GM23338 (cell line): ENCODE measurements at regions not wholly inside any gene's neighbourhood (a gene's known extent, or its start where the extent isn't known, plus 50 kb on each side); places are given as distances from the start of the nearest gene placed in this dataset.

Experiments
- ATAC-seq: fragments of 200-7000 bp; cut with Tn5 transposase; 3 replicates; pipeline ENCODE4 v1.9.1; 2020
- DNase-seq: peaks from one replicate; pipeline ENCODE4 v3.0.0-alpha.2; 2015; ENCODE audit warnings: low spot score
- H2AFZ ChIP-seq: fragments of 200-600 bp; sonication (generic); 2 replicates; pipeline ENCODE4 v1.8.0; 2016; ENCODE audit warnings: antibody characterized with exemption, mild to moderate bottlenecking, moderate library complexity
- H3F3A ChIP-seq: fragments of 200-600 bp; sonication (generic); replicated peaks from 2 replicates; pipeline ENCODE4 v1.8.0; 2017; ENCODE audit warnings: antibody characterized with exemption, mixed run types, low read depth
- H3K27ac ChIP-seq: fragments of 200-600 bp; sonication (generic); 2 replicates; pipeline ENCODE4 v1.6.1; 2016; ENCODE audit warnings: low read depth
- H3K27me3 ChIP-seq: fragments of 200-600 bp; sonication (generic); 2 replicates; pipeline ENCODE4 v1.8.0; 2016; ENCODE audit warnings: mild to moderate bottlenecking, mixed run types, moderate library complexity; ENCODE audit not compliant: insufficient read depth
- H3K36me3 ChIP-seq: fragments of 200-600 bp; sonication (generic); 2 replicates; pipeline ENCODE4 v1.8.0; 2016; ENCODE audit warnings: mild to moderate bottlenecking; ENCODE audit not compliant: insufficient read depth
- H3K4me1 ChIP-seq: fragments of 200-600 bp; sonication (generic); 2 replicates; pipeline ENCODE4 v1.8.0; 2016; ENCODE audit warnings: mild to moderate bottlenecking, moderate library complexity; ENCODE audit not compliant: insufficient read depth
- H3K4me2 ChIP-seq: fragments of 200-600 bp; sonication (generic); 2 replicates; pipeline ENCODE4 v1.7.1; 2017; ENCODE audit warnings: mixed run types
- H3K4me3 ChIP-seq: fragments of 200-600 bp; sonication (generic); 2 replicates; pipeline ENCODE4 v1.6.1; 2016; ENCODE audit warnings: mixed run types
- H3K79me2 ChIP-seq: fragments of 200-600 bp; sonication (generic); replicated peaks from 2 replicates; pipeline ENCODE4 v1.8.0; 2017; ENCODE audit warnings: mild to moderate bottlenecking; ENCODE audit not compliant: insufficient read depth
- H3K9me2 ChIP-seq: fragments of 200-600 bp; sonication (generic); 2 replicates; pipeline ENCODE4 v1.8.0; 2017; ENCODE audit not compliant: insufficient read depth
- H4K20me1 ChIP-seq: fragments of 200-600 bp; sonication (generic); replicated peaks from 2 replicates; pipeline ENCODE4 v1.8.0; 2017; ENCODE audit warnings: mild to moderate bottlenecking; ENCODE audit not compliant: insufficient read depth
- H3K27ac Mint-ChIP-seq: 2 replicates; pipeline ENCODE4 v1.8.0; 2020; ENCODE audit warnings: inconsistent platforms, mild to moderate bottlenecking, moderate library complexity, mixed read lengths
- H3K27me3 Mint-ChIP-seq: 3 replicates; pipeline ENCODE4 v1.8.0; 2022; ENCODE audit warnings: low read depth, mild to moderate bottlenecking, moderate library complexity, mixed read lengths, inconsistent platforms; ENCODE audit not compliant: insufficient read depth, poor library complexity
- H3K36me3 Mint-ChIP-seq: 3 replicates; pipeline ENCODE4 v1.8.0; 2021; ENCODE audit warnings: low read depth, mild to moderate bottlenecking, inconsistent platforms, moderate library complexity, mixed read lengths
- H3K4me1 Mint-ChIP-seq: 3 replicates; pipeline ENCODE4 v1.8.0; 2020; ENCODE audit warnings: mild to moderate bottlenecking, inconsistent platforms, mixed read lengths
- H3K4me3 Mint-ChIP-seq: 3 replicates; pipeline ENCODE4 v1.8.0; 2021; ENCODE audit warnings: moderate library complexity, mild to moderate bottlenecking, inconsistent platforms, mixed read lengths
- H3K9me3 Mint-ChIP-seq: 3 replicates; pipeline ENCODE4 v1.8.0; 2020; ENCODE audit warnings: moderate library complexity, mild to moderate bottlenecking, inconsistent platforms, mixed read lengths
- CREB1 ChIP-seq: fragments of 250-450 bp; sonication (Bioruptor Pico); IDR thresholded peaks from 2 replicates; pipeline ENCODE4 v1.5.0; 2020; ENCODE audit warnings: low read depth, mild to moderate bottlenecking, moderate library complexity
- CTCF ChIP-seq, 2 experiments: fragments of 200-600 bp in 1 of 2; sonication (generic) in 1 of 2; conservative IDR thresholded peaks; 2 replicates each; pipeline versions ENCODE4 v1.5.1 to v1.6.1; 2016 to 2017; ENCODE audit warnings: antibody characterized with exemption in 2 of 2, low read depth in 2 of 2, mild to moderate bottlenecking in 2 of 2, moderate library complexity in 1 of 2
- ETS1 ChIP-seq: IDR thresholded peaks from 2 replicates; pipeline ENCODE4 v1.6.1; 2016; ENCODE audit warnings: antibody characterized with exemption
- EZH2 ChIP-seq: fragments of 200-600 bp; sonication (generic); IDR thresholded peaks from one replicate; pipeline ENCODE4 v1.8.0; 2017; ENCODE audit warnings: antibody characterized with exemption, mild to moderate bottlenecking, low read depth; ENCODE audit not compliant: unreplicated experiment
- EZH2phosphoT487 ChIP-seq: fragments of 200-600 bp; sonication (generic); IDR thresholded peaks from one replicate; pipeline ENCODE4 v1.8.1; 2018; ENCODE audit warnings: antibody characterized with exemption; ENCODE audit not compliant: unreplicated experiment
- JUNB ChIP-seq: IDR thresholded peaks from one replicate; pipeline ENCODE4 v1.6.1; 2016; ENCODE audit warnings: antibody characterized with exemption; ENCODE audit not compliant: unreplicated experiment
- NANOG ChIP-seq: IDR thresholded peaks from 2 replicates; pipeline ENCODE4 v1.6.1; 2016; ENCODE audit warnings: antibody characterized with exemption, borderline replicate concordance
- POLR2AphosphoS5 ChIP-seq: IDR thresholded peaks from 2 replicates; pipeline ENCODE4 v1.6.1; 2016; ENCODE audit warnings: antibody characterized with exemption, low read depth
- STAT1 ChIP-seq: IDR thresholded peaks from one replicate; pipeline ENCODE4 v1.6.1; 2016; ENCODE audit warnings: antibody characterized with exemption; ENCODE audit not compliant: unreplicated experiment
- ZNF114 ChIP-seq: fragments of 250-450 bp; sonication (Bioruptor Pico); IDR thresholded peaks from 2 replicates; pipeline ENCODE4 v1.5.0; 2020; ENCODE audit warnings: mild to moderate bottlenecking, moderate library complexity
- ZNF331 ChIP-seq: fragments of 250-450 bp; sonication (Bioruptor Pico); IDR thresholded peaks from 2 replicates; pipeline ENCODE4 v1.5.0; 2020; ENCODE audit warnings: low read depth, mild to moderate bottlenecking, moderate library complexity
- TF ChIP-seq, protein P1 (sequence below): fragments of 250-450 bp; sonication (Bioruptor Pico); IDR thresholded peaks from 2 replicates; pipeline ENCODE4 v1.5.0; 2020; ENCODE audit warnings: mild to moderate bottlenecking, moderate library complexity

DNA sequence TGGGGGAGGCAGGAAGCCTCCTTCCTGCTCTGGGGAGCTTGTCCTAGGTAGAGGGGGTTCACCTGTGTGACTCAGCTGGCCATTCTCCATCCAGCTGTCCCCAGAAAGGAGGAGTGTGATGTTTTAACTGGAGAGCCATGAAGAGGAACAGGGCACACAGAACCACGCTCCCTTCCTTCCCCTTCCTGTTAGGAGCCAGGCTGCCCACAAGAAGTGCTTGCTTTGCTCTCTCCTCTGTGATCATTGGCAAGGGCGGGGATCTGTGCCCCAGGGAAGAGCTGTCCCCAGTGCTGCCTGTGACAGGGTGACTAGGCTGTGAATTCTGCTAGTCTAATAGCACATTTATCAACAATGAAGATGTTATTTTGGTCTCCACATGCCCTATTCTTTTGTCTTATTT lies 169.6 kb upstream of the GATB start:
- Histone ChIP-seq H3K27ac (no peak overlapping the region), H3K27me3 (no peaks in the 10 kb centered on the region), H3K4me1 (no peaks in the 10 kb centered on the region), H3K36me3 (no peaks in the 10 kb centered on the region), H2AFZ (peak overlapping the region; percentile 59; the same call in 1 of the 2 replicates), H3K4me3 (no peak overlapping the region), H3K4me2 (no peak overlapping the region), H4K20me1 (no peaks in the 10 kb centered on the region), H3K9me2 (0 out of 2 replicates have a peak, but pooled peaks cover 9% of the 10 kb centered on the region), H3K79me2 (no peaks in the 10 kb centered on the region), H3F3A (no peaks in the 10 kb centered on the region)
- H3K27ac Mint-ChIP-seq = no peak overlapping the region
- H3K4me3 Mint-ChIP-seq = no peak overlapping the region
- no peaks in the 10 kb centered on the region for H3K27me3 Mint-ChIP-seq
- DNase-seq = no peak
- no peaks in the 10 kb centered on the region for H3K36me3 Mint-ChIP-seq
- TF ChIP-seq CREB1 (CRISPR knock-in tag) (no peak), ZNF331 (CRISPR knock-in tag) (no peak), EZH2phosphoT487 (no peak), CTCF (conservative IDR thresholded peaks at IDR 0.05; ENCODE audit: low read depth in 2 of 2) (no peak), JUNB (no peak), NANOG (no peak), STAT1 (no peak), ETS1 (no peak), POLR2AphosphoS5 (no peak), EZH2 (no peak), ZNF114 (no peak)
- TF ChIP-seq, protein P1, sequence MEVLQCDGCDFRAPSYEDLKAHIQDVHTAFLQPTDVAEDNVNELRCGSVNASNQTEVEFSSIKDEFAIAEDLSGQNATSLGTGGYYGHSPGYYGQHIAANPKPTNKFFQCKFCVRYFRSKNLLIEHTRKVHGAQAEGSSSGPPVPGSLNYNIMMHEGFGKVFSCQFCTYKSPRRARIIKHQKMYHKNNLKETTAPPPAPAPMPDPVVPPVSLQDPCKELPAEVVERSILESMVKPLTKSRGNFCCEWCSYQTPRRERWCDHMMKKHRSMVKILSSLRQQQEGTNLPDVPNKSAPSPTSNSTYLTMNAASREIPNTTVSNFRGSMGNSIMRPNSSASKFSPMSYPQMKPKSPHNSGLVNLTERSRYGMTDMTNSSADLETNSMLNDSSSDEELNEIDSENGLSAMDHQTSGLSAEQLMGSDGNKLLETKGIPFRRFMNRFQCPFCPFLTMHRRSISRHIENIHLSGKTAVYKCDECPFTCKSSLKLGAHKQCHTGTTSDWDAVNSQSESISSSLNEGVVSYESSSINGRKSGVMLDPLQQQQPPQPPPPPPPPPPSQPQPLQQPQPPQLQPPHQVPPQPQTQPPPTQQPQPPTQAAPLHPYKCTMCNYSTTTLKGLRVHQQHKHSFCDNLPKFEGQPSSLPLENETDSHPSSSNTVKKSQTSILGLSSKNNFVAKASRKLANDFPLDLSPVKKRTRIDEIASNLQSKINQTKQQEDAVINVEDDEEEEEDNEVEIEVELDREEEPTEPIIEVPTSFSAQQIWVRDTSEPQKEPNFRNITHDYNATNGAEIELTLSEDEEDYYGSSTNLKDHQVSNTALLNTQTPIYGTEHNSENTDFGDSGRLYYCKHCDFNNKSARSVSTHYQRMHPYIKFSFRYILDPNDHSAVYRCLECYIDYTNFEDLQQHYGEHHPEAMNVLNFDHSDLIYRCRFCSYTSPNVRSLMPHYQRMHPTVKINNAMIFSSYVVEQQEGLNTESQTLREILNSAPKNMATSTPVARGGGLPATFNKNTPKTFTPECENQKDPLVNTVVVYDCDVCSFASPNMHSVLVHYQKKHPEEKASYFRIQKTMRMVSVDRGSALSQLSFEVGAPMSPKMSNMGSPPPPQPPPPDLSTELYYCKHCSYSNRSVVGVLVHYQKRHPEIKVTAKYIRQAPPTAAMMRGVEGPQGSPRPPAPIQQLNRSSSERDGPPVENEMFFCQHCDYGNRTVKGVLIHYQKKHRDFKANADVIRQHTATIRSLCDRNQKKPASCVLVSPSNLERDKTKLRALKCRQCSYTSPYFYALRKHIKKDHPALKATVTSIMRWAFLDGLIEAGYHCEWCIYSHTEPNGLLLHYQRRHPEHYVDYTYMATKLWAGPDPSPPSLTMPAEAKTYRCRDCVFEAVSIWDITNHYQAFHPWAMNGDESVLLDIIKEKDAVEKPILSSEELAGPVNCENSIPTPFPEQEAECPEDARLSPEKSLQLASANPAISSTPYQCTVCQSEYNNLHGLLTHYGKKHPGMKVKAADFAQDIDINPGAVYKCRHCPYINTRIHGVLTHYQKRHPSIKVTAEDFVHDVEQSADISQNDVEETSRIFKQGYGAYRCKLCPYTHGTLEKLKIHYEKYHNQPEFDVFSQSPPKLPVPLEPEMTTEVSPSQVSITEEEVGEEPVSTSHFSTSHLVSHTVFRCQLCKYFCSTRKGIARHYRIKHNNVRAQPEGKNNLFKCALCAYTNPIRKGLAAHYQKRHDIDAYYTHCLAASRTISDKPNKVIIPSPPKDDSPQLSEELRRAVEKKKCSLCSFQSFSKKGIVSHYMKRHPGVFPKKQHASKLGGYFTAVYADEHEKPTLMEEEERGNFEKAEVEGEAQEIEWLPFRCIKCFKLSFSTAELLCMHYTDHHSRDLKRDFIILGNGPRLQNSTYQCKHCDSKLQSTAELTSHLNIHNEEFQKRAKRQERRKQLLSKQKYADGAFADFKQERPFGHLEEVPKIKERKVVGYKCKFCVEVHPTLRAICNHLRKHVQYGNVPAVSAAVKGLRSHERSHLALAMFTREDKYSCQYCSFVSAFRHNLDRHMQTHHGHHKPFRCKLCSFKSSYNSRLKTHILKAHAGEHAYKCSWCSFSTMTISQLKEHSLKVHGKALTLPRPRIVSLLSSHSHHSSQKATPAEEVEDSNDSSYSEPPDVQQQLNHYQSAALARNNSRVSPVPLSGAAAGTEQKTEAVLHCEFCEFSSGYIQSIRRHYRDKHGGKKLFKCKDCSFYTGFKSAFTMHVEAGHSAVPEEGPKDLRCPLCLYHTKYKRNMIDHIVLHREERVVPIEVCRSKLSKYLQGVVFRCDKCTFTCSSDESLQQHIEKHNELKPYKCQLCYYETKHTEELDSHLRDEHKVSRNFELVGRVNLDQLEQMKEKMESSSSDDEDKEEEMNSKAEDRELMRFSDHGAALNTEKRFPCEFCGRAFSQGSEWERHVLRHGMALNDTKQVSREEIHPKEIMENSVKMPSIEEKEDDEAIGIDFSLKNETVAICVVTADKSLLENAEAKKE (CRISPR knock-in tag) = no peak
- no peaks in the 10 kb centered on the region; the same call in 2 of the 3 replicates for H3K9me3 Mint-ChIP-seq
- peaks cover 3% of the 10 kb centered on the region; the same call in 1 of the 3 replicates for H3K4me1 Mint-ChIP-seq
- ATAC-seq = no peak
